Activated T-cell treated with anti-CD3 and anti-CD28 coated beads, Interleukin-2, amount 50 U/mL, for 4 hours (primary cell): ENCODE measurements at regions not wholly inside any gene's neighbourhood (a gene's known extent, or its start where the extent isn't known, plus 50 kb on each side); places are given as distances from the start of the nearest gene placed in this dataset.

ENCODE experiments used
- ATAC-seq, 2 donors: fragments of 200-7000 bp; cut with Tn5 transposase; one replicate each; pipeline ENCODE4 v1.10.0; 2021
- DNase-seq: peaks from one replicate; pipeline ENCODE4 v3.0.0-alpha.2; 2020
- H3K27me3 Mint-ChIP-seq: one replicate; pipeline ENCODE4 v1.8.0; 2021; ENCODE audit warnings: low read depth, mixed read lengths
- H3K36me3 Mint-ChIP-seq: one replicate; pipeline ENCODE4 v1.8.0; 2022; ENCODE audit warnings: mixed read lengths; ENCODE audit not compliant: insufficient read depth
- H3K4me1 Mint-ChIP-seq: one replicate; pipeline ENCODE4 v1.8.0; 2021; ENCODE audit warnings: low read depth, mixed read lengths
- H3K4me3 Mint-ChIP-seq: one replicate; pipeline ENCODE4 v1.8.0; 2021; ENCODE audit warnings: mild to moderate bottlenecking, moderate library complexity, mixed read lengths
- H3K9me3 Mint-ChIP-seq: one replicate; pipeline ENCODE4 v1.8.0; 2021; ENCODE audit warnings: mixed read lengths

DNA sequence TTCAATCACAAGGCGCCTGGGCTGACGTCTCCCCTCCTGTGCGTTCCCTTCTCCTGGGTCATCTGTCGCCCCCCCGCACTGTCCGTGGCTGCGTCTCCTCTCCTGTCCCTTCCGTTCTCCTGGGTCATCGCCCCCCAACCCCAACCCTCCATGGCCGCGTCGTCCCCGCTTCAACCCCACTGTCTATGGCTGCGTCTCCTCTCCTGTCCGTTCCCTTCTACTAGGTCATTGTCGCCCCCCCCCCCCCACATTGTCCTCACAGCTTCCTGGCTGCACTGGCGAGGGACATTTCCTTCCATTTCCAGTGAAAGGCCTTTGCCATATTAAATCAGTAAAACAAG is 118.9 kb downstream of the TMEM18 start:
- H3K4me1 Mint-ChIP-seq: no peaks in the 10 kb centered on the region
- H3K9me3 Mint-ChIP-seq: no peaks in the 10 kb centered on the region
- H3K27me3 Mint-ChIP-seq: peaks cover 20% of the 10 kb centered on the region
- H3K4me3 Mint-ChIP-seq: no peak overlapping the region
- no peak for ATAC-seq
- H3K36me3 Mint-ChIP-seq: no peaks in the 10 kb centered on the region
- no peak for DNase-seq

DNA sequence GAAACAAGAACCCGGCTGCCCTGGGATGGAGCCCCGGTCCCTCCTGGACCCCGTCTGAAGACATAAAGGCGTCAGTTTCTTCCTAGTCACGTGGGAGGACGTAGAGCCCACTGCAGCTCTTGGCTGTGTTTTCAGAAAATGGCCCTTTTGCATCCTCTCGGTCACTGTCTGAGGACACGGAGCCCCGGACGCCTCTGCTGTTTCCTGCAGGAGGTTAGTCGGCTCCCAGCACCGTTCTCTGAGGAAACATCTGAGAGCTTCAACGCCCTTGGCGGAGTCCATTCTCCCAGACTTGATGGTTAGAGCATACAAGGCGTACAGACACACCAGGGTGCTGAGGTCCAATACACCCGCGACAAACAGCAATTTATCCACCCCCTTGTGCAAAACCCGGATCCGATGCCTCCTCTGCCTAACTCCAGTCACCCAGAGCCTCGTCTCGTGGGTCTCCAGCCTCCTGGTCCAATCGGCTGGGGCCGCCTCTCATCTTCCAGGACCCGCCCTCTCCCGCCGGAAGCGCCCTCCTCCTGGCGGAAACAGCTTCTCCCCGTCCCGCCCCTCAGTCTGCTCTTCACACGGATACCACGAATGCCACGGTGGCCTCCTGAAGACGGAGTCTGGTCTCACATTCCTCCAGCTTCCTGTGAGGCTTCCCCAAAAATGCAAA is 119.4 kb downstream of the TMEM18 start:
- H3K27me3 Mint-ChIP-seq: peaks cover 22% of the 10 kb centered on the region
- no peak overlapping the region for H3K4me3 Mint-ChIP-seq
- no peaks in the 10 kb centered on the region for H3K36me3 Mint-ChIP-seq

DNA sequence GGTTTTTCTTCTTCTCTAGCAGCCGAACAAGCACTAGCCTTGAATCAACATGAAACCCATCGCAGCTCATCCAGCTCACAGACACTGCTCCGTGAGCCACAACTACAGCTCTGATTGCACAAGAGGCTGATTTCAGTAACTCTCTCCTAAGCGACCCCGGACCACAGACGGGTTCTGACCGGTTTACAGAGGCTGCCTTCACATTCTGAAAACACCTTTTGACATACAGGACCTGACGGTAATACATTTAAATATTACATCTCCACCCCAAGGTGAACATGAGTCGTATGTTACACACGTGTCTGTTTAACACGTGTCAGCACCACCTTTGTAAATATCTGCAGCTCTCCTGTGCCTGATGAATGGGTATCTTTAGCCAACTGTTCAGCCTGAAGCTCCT is 120.7 kb downstream of the TMEM18 start:
- no peaks in the 10 kb centered on the region for H3K36me3 Mint-ChIP-seq
- ATAC-seq (no peak), DNase-seq (no peak)
- H3K4me3 Mint-ChIP-seq: no peak overlapping the region
- peaks cover 22% of the 10 kb centered on the region for H3K27me3 Mint-ChIP-seq
- H3K9me3 Mint-ChIP-seq: no peaks in the 10 kb centered on the region
- H3K4me1 Mint-ChIP-seq: peaks cover 4% of the 10 kb centered on the region

More for the DNA sequence above, 119.4 kb downstream of the TMEM18 start:
- no peak for ATAC-seq
- DNase-seq: no peak
- Mint-ChIP-seq H3K4me1 (peaks cover 2% of the 10 kb centered on the region), H3K9me3 (no peaks in the 10 kb centered on the region)

DNA sequence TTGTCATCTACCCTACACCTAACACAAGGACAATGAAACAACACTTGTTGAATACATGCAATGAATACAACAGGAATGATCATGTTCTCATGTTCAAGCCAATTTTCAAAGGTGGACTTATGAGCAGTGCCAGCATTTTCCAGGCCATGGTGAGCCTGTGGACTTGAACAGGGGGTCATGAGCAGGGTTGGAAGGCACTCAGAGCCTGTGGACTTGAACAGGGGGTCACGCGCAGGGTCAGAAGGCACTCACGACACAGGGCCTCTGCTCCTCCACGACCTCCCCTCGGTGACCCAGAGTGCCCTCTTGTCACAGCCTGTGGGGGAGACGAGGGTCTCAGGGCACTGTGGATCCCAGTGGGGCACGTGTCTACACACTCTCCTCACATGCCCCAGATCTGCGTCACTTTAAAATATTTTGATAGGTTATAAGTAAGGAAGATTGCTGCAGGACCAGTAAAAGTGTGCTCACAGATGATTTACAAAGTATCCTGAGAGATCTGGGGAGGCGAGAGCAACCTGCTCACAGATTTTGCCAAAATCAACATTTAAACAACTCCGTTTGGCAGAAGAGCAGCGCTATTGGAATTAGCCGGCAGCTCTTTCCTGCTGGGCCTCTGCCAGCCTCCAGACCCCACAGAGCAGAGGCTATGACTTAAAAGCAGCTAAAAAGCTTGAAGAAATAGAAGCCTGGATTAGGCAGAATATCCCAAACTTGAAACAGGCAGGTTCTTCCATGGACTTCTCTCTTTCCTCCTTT is 121.9 kb downstream of the TMEM18 start:
- peaks cover 22% of the 10 kb centered on the region for H3K27me3 Mint-ChIP-seq
- ATAC-seq: no peak
- no peaks in the 10 kb centered on the region for H3K9me3 Mint-ChIP-seq
- peaks cover 4% of the 10 kb centered on the region for H3K4me1 Mint-ChIP-seq
- H3K36me3 Mint-ChIP-seq: no peaks in the 10 kb centered on the region
- H3K4me3 Mint-ChIP-seq: no peak overlapping the region
- DNase-seq: no peak

DNA sequence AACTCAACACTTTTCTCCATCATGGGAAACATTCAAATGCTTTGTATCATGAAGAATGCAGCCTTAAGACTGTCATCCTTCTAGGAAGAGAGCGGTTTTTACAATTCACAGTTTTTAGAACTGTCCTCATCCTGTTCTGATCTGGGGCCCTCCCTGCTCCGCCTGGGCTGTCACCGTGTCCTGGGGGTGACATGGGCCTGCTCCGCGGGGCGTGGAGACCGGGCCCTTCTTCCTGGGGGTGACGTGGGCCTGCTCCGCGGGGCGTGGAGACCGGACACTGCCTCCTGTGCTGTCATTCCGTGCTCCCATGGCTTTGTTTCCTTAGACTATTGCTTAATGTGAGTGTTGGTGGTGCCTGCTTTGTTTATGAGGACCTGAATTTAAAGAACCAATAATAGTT is 122.8 kb downstream of the TMEM18 start:
- no peaks in the 10 kb centered on the region for H3K9me3 Mint-ChIP-seq
- no peak for ATAC-seq

DNA sequence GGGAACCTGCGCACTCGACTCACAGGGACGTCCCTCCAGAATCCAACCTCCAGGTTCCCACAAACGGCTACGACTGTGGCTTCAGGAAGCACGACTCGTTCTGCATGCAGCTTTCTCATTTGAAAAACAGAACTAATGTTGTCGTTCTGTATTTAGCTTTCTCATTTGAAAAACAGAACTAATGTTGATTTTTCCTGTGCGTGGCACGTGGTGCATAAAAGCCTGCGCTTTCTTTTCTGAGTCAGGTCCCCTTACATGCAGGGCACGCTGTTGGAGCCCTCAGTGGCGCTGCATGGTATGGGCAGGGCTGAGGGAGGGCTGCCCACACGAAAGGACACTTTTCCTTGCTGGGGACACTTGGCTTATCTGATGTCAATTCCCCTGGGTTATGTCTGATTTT is 124.3 kb downstream of the TMEM18 start:
- Mint-ChIP-seq H3K27me3 (peaks cover 14% of the 10 kb centered on the region), H3K36me3 (no peaks in the 10 kb centered on the region), H3K4me3 (no peak overlapping the region), H3K4me1 (peaks cover 4% of the 10 kb centered on the region), H3K9me3 (no peaks in the 10 kb centered on the region)
- DNase-seq: no peak
- ATAC-seq: no peak

More for the DNA sequence above, 122.8 kb downstream of the TMEM18 start:
- Mint-ChIP-seq H3K4me1 (peaks cover 4% of the 10 kb centered on the region), H3K27me3 (peaks cover 22% of the 10 kb centered on the region), H3K36me3 (no peaks in the 10 kb centered on the region), H3K4me3 (no peak overlapping the region)
- no peak for DNase-seq

DNA sequence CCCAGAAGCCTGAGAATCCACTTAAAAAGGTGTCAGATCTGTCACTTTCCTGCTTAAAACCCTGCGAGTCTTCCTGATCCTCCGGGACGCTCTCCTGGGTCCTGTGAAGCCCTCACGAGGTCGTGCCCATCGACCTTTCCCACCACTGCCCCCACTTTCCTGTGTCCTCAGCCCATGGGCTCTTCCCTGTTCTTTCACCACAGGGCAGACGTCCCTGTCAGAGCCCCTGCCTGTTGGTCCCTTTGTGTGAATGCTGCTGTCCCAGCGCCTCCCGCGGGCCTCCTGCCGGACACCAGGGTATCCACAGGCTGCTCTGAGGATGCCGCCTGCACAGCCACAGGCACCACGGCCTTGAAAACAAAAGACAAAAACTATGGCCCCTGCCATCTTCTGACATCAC is 125.6 kb downstream of the TMEM18 start:
- H3K4me3 Mint-ChIP-seq: no peak overlapping the region
- no peaks in the 10 kb centered on the region for H3K36me3 Mint-ChIP-seq
- peaks cover 4% of the 10 kb centered on the region for H3K4me1 Mint-ChIP-seq
- H3K27me3 Mint-ChIP-seq: peaks cover 16% of the 10 kb centered on the region
- no peak for ATAC-seq
- no peak for DNase-seq
- no peaks in the 10 kb centered on the region for H3K9me3 Mint-ChIP-seq

DNA sequence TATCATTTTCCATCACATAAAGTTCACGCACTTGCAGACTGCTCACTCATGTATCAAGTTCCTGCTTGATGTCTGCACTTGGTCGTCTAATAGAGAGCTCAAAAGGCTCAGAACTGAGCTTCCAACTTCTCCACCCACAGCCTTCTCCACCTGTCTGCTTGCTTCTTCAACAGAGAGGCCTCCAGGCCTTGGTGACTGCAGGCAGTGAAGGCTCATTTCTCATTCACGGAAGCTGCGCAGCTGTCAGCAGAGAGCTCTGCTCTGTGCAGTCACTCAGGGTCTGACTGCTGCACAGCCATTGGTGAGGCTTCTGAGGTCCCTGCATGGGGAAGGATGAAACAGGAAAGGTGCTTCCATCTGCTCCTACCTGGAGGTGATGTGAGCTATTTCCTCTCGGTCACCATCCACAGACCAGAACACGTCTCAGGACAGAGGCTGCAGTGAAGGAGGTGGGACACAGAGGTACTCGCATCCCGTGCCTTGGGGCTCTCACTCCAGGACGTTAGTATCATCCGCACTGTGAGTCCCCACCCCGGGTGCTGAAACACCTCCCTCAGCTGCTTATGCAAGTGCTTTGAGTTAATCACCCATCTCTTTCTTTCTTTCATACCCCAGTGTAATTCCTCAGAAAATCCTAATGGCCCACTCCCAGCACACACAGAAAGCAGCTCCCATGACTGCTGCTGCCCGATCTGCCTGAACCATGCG is 126.2 kb downstream of the TMEM18 start:
- no peaks in the 10 kb centered on the region for H3K9me3 Mint-ChIP-seq
- no peak overlapping the region for H3K4me3 Mint-ChIP-seq
- ATAC-seq (no peak), DNase-seq (no peak)
- peaks cover 16% of the 10 kb centered on the region for H3K27me3 Mint-ChIP-seq
- peaks cover 4% of the 10 kb centered on the region for H3K4me1 Mint-ChIP-seq
- no peaks in the 10 kb centered on the region for H3K36me3 Mint-ChIP-seq

DNA sequence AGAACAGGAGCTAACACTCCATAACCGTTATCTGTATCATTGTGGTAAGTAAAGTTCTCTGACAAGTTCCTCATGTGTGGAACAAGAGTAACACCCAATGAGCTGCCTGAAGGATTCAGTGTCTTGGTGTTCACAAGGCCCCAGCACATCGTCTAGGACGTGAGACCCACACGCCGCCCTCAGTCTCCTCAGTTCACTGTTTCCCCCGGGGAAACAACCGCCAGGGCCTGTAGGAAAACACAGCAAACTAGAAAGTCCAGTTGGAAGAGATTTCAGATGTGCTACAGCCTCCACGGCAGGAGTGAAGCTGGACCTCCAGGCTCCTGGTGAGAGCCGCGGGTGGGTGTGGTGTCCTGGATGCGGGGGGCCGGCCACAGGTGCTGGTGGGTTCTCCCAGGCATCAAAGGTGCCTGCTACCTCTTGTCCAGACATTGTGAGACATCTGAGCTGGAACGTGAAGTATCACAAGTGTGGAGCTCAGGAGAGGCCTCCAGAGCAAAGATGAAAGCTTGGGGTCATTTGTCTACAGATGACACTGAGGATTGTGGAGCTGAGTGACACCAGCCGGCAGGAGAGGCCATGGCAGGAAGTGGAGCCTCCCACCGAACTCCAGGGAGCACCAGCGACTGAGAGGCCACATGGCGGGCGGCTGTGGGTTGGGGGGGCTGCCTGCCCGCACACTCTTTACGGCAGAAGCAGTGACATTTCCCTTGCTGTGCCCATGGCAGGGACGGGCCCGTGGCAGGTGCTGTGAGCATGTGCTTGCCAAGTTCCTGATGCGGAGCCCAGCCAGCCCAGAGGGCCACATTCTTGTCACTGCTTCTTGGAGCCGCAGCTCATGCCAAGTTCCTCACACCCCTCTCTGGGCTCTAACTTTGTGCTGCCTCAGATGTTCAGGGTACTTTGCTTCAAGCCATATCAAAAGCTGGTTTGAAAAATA is 131.2 kb downstream of the TMEM18 start:
- Mint-ChIP-seq H3K9me3 (no peaks in the 10 kb centered on the region), H3K4me3 (no peak overlapping the region), H3K4me1 (no peaks in the 10 kb centered on the region), H3K27me3 (peaks cover 16% of the 10 kb centered on the region), H3K36me3 (no peaks in the 10 kb centered on the region)
- ATAC-seq (no peak), DNase-seq (no peak)

DNA sequence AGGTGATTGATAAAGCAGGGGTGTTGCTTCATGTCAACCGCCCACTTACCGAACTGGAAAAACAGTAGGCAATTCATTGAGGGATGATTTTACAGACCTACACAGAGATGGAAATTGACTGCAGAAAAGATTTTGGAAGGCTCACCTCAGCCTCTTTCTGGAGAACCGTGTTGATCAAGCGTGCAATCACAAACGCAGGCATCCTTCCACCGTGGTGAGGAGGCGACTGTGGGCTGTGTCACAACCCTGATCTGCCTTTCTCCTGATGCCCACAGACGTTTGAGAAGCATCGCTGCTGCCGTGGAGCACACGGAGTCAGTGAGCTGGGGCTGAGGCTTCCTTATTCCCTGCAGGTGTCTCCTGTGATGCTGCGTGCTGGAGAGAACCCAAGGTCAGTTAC is 132.0 kb downstream of the TMEM18 start:
- peaks cover 16% of the 10 kb centered on the region for H3K27me3 Mint-ChIP-seq
- no peaks in the 10 kb centered on the region for H3K36me3 Mint-ChIP-seq
- ATAC-seq (no peak), DNase-seq (no peak)
- no peaks in the 10 kb centered on the region for H3K9me3 Mint-ChIP-seq
- H3K4me3 Mint-ChIP-seq: no peak overlapping the region
- no peaks in the 10 kb centered on the region for H3K4me1 Mint-ChIP-seq

DNA sequence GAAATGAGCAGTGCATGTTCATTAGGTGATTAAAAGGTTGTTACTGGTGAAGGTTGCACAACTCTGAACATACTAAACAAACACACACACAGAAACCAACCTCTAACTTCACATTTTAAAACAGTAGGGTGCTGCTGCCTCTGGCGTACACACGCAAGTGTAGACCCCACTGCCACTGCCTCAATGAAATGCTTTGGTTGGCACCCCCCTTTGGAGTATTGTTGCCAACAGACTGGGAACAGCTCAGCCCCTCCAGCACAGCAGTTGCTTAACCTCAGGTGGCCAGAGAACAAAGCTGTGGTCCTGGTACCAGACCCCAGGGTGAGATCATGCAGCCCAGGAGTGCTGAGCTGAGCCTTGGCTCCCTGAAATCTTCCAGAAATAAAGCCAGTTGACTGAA is 138.6 kb downstream of the TMEM18 start:
- H3K9me3 Mint-ChIP-seq: peaks cover 7% of the 10 kb centered on the region
- H3K4me1 Mint-ChIP-seq: no peaks in the 10 kb centered on the region
- no peak overlapping the region for H3K4me3 Mint-ChIP-seq
- DNase-seq (no peak), ATAC-seq (no peak)
- no peaks in the 10 kb centered on the region for H3K36me3 Mint-ChIP-seq
- H3K27me3 Mint-ChIP-seq: peaks cover 27% of the 10 kb centered on the region

DNA sequence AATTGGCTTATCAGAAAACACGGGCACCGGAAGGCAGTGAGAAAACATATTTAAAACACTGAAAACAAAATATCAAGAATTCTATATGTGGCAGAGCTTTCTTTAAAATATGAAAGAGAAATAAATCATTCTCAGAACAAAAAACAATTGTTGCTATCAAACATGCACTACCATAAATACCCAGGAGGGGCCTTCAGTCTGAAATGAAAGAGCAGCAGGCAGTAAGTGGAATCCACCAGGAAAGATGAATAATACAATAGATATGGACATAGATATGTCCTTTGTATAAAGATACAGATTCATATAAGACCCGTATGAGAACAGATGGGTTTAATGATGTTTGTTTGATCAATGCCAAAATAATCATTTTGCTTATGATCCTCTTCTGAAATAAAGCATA is 142.0 kb downstream of the TMEM18 start:
- ATAC-seq (no peak), DNase-seq (no peak)
- H3K36me3 Mint-ChIP-seq: no peaks in the 10 kb centered on the region
- H3K4me3 Mint-ChIP-seq: no peak overlapping the region
- no peaks in the 10 kb centered on the region for H3K4me1 Mint-ChIP-seq
- H3K27me3 Mint-ChIP-seq: peaks cover 27% of the 10 kb centered on the region
- H3K9me3 Mint-ChIP-seq: peaks cover 18% of the 10 kb centered on the region

DNA sequence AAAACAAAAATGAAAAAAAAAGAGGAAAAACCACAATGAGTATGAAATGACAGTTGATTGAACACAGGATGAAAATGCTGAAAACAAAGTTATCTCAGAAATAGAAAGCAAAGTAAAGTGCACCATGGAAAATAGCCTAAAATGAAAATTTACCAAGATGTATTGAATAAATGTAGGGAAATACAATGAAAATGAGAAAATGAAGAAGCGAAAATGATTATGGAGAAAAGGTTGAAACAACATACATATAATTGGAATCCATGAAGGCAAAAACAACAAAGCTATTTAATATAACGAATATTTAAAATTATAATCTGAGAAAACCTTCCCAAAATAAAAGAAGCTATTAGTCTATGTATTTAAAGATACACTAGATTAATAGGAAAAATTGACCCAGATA is 147.4 kb downstream of the TMEM18 start:
- ATAC-seq (no peak), DNase-seq (no peak)
- Mint-ChIP-seq H3K9me3 (peaks cover 16% of the 10 kb centered on the region), H3K4me1 (no peaks in the 10 kb centered on the region), H3K27me3 (peaks cover 10% of the 10 kb centered on the region), H3K4me3 (no peak overlapping the region), H3K36me3 (no peaks in the 10 kb centered on the region)

DNA sequence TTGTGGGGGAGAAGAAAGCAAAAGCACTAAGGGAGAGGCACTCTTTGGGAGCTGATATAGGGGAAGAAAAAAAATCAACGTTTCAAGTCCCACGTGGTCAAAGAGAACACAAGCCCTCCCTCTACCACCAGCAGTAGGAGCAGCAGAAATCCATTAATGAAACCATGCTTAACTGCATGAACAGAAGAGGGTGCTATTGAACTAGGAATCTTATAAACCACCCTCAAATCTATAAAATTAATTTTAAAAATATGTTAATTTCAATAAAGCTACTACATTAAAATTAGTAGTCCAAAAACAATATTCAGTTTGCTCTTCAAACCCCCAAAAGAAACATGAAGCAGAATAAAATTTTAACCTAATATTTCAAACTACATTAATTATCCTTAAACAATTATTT is 147.8 kb downstream of the TMEM18 start:
- no peaks in the 10 kb centered on the region for H3K4me1 Mint-ChIP-seq
- ATAC-seq (no peak), DNase-seq (no peak)
- H3K27me3 Mint-ChIP-seq: peaks cover 8% of the 10 kb centered on the region
- H3K4me3 Mint-ChIP-seq: no peak overlapping the region
- H3K9me3 Mint-ChIP-seq: peaks cover 16% of the 10 kb centered on the region
- no peaks in the 10 kb centered on the region for H3K36me3 Mint-ChIP-seq
